CD4-positive, alpha-beta T cell treated with Interleukin-4 for 1 hour (primary cell): ENCODE measurements at regions not wholly inside any gene's neighbourhood (a gene's known extent, or its start where the extent isn't known, plus 50 kb on each side); places are given as distances from the start of the nearest gene placed in this dataset.

Source experiments
- DNase-seq, 2 donors: peaks; one replicate each; pipeline ENCODE4 v3.0.0-alpha.2; 2020 to 2022

GRCh38 chr5:34599471-34600117, 56.5 kb upstream of the RAI14 start:
- DNase-seq: no peak

GRCh38 chr5:34600118-34600493, 56.0 kb upstream of the RAI14 start:
- no peak for DNase-seq

- DNase-seq: no peak
Observed at GRCh38 chr5:34603378-34603777, 52.8 kb upstream of the RAI14 start.

- DNase-seq: no peak
Observed at GRCh38 chr5:34604119-34604675, 51.9 kb upstream of the RAI14 start.

GRCh38 chr5:34606101-34606500, 50.0 kb upstream of the RAI14 start:
- DNase-seq: no peak
